ENCODE measurements at regions not wholly inside any gene's neighbourhood (a gene's known extent, or its start where the extent isn't known, plus 50 kb on each side); places are given as distances from the start of the nearest gene placed in this dataset.
"Not testable (repeated sequence)": the region's sequence is repeated elsewhere in the genome, so short reads cannot be mapped to it uniquely, and the experiment has no call there.

DNA sequence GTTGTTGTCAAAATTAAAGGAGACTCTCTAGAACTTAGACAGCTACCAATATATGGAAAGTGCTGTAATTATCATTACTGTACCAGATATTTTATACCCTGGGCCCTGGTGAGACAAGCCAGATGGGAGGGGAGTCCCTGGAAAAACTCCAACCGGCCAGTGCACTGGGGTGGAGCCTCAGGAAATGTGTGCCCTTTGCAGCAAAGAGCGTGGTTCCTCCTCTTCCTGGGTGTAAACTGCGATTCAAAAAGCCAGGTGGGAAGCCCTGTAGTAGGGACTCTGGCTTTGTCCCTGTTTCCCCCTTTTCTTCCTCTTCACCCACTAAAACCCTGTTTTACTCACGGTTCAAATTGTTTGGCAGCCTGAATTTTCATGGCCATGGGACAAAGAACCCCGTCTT is 812.3 kb downstream of the PLA2G4A start:
- no peak for DNase-seq

DNA sequence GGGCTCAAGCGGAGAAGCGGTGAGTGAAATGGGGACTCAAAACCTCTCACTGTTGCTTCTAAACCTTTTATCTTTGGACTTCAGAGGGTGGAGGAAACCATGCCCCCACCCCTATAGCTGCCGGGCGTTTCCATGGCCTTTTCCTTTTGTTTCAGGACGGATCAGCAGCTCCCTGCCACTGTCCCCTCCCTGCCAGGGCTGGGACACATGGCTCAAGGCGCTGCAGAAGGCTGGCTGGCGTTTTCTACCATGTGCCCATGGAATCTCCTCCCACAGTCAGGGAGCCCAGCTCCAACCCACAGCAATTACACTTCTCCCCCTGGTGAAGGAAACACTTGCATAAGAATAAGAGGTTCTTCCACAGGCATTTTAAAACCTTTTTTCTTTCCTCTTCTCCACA is 812.7 kb downstream of the PLA2G4A start:
- DNase-seq, result no peak

DNA sequence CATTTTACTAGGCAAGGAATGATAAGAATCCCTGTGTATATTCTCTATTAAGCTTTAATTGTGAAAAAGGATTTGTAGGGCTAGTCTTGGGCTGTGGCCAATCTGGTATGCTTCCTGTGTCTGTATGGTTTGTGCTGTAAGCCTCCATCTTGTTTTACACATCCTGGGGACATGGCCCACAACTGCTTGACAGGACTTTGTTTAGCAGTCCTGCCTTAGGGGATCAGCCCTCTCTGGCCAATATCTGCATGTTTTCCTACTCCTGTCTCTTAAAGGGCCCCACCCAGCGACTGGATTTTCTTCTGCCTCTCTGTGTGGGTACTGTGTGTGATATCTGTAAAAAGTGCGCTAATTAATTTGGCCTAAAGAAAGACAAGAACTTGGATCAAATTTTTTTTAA is 813.2 kb downstream of the PLA2G4A start:
- no peak for DNase-seq

DNA sequence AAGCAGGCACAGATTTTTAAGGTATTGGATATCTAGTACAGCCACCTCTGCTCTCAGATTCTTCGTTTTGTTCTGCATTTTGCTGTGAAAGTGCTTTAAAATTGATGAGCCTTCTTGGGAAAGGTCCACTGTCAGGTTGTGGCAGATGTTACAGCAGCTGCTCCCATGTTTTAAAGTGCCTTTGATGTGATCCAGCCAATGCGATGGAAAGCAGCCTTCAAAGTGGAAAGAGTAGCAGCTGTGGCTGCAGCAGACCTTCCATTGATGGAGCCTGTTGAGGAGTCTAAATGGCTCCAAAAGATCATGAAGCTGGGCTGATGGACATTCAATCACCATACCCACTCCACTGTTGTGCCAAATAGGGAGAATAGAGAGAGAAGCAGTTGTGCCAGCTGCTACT is 816.9 kb downstream of the PLA2G4A start:
- DNase-seq, result no peak

DNA sequence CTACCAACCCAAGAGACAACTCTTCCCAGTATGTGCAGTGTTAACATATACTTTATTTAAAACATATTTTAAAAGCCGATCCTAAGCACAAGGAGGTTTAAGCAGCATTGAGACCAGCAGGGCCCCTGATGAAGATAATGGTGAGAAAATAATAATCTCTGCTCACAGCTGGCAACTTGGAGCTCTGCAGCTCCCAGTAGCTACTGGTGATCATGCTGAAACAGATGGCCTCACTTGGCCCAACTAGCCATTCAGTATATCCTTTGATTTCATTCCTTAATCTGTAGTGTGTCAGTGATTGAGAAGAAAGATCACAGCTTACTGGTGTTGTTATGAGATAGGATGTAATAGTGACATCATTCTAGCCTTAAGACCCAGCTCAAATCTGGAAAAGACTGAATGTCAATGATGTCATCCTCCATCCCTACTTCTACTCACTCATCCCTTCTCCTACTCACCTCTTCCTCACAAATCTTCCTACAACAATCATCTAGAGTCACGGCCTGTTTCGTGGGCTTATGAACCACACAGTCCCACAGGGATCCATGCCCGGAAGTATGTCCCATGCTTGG is 817.9 kb downstream of the PLA2G4A start:
- DNase-seq, result no peak

DNA sequence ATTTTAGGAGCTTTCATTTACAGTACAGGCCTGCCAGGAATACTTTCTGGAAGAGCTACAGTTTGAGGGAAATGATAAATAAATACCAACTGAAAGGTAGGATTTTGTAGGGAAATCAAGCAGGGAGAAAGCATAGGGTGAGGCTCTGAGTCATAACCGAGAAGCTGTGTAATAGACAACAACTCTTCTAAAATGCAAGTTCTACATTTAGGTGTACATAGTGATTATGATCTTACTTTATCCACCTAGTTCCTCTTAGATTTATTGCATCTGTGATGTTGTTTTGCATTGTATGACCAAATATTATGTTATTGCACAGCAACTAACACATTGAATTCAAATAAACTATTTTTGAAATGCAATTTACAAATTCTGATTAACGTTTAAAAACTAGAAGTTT is 819.3 kb downstream of the PLA2G4A start:
- DNase-seq, result no peak

DNA sequence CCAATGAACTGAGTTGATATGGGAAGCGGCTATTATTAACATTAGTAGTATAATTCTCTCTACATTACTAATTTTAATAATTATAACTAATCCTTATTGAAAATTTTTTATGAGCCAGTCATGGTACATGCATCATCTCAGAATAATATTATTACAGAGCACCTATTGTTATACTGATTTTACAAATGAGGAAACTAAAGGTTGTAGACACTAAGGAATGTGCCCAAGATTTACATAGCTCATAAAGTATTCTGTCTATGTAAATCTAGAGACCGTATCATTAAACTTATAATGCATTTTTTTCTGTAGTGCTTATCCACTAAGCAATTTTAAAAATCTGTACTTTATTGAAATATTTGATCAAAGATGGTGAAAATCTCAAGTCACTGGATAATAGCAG is 825.9 kb downstream of the PLA2G4A start:
- no peak for DNase-seq

DNA sequence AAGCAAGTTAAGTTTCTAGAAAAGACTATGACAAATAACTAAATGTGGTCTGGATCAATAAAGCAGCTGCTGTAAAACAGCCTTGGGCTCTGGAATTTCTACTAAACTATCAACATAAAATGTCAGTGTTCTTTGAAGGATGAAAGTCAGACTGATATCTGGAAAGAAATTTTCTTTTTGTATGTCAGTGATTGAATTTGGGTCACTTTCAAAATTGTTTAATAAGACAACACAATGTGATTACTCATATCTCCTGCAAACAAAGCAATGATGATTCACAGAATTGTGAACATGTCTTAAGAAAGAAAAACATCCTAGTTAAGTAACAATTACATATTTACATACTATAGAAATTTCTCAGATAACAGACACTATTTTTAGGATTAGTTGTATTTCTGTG is 826.4 kb downstream of the PLA2G4A start:
- DNase-seq, result no peak

DNA sequence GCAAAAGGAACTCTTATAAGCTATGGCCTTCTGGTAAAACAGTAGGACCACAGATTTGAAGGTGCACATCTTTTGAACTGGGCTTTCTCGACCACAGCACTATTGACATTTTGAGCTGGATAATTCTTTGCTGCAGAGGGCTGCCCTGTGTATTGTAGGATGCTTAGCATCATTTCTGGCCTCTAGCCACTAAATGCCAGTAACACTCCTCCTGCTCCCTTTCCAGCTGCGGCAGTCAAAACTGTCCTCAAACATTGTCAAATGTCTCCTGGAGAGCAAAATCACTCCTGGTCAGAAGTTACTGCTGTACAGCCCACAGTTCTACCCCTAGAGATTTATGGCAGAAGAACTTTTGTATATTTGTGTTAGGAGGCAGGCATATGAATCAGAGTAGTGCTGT is 836.7 kb downstream of the PLA2G4A start:
- no peak for DNase-seq

DNA sequence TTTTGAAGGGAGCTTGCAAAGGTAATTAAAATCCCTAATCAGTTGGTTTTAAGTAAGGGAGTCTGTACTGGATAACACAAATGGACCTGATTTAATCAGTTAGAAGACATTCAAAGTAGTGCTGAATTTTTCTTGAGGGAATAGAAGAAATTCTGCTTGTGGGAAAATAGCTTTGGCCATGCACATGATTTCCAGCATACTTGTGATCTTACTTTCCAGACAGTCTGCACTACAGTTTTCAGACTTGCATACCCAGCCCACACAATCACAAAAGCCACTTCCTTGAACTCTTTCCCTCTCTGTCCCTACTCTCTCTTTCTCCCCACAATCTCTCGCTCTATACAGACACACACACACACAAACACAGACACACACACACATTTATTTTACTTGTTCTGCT is 852.1 kb downstream of the PLA2G4A start:
- no peak for DNase-seq

DNA sequence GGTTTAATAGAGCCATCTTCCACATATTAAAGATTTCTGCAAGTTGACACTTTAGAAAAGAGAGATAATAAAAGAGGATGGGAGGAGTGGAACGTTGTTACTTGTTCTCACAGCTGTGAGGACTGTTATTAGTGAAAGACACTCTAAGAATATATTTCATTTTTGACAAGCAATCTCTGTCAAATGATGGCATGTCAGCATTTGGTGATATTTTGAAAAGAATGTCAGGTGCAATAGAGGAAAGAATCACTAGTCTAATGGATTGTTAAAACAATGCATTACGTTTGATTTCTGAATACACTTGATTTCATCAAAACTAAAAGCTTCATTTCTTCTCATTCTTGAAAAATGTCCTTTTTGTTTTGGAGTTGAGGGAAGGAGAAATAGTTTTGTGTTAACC is 853.4 kb downstream of the PLA2G4A start:
- no peak for DNase-seq

DNA sequence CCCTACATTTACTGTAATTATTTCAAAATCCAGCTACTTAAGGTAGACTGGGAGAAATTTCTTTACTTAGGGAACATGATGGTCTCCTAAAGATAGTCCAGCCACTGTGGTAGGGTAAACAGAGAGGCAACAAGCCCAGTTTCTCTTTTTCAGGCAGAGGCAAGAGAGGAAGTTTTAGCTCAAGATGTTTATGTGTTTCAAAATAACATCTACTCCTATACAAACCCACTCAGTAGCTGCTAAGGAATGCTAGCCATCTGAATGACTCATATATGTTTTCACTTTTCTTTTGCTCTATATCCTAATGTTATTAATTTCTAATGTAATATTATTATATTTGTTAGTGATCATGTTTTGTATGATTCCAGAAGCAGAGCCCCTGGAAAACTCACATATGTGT is 856.6 kb downstream of the PLA2G4A start:
- DNase-seq, result no peak

DNA sequence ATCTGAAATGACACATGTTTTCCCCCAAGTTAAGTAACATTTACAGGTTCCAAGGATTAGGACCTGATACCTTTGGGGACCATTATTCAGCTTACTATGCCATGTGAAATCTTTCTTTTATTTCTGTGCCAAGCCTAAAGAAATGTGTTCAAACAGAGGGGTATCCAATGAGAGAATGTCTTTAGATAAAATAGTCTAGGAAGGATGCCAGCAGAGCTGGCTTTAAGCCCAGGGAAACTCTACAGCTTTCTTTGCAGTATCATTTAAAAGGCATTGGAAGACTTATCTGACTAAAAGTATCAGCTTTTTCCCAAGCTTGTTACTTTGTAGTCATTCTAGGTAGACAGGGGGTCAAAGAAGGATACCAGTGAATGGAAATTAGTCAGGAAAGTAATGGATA is 860.4 kb downstream of the PLA2G4A start:
- DNase-seq, result no peak

DNA sequence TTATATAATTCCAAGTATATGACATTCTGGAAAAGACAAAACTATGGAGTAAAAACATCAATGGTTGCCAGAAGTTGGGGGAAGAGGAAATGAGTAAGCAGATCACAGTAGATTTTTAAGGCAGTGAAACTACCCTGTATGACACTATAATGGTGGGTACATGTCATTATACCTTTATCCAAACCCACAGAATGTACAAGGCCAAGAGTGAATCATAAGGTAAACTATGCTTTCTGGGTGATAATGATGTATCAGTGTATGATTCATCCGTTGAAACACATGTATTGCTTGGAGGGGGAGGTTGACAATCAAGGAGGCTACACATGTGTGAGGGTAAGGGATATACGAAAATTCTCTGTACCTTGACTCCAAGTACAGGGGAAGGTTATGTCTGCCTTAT is 862.7 kb downstream of the PLA2G4A start:
- no peak for DNase-seq

DNA sequence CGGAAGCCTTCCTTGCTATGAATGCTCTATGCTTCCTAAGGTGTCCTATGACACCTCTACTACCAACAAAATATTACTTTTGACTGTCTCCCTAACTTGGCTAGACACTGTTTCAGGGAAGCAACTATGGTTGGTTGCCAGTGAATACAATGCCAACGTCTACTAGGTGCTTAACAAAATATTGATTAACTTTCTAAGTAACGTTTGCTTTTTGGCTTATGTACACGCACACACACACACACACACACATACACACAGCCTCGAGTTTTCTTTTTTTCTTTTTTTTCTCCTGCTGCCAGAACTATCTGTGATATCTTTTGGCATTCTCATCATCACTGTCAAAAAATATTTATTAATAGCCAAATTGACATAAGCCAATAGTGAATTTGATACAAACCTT is 864.0 kb downstream of the PLA2G4A start:
- no peak for DNase-seq

DNA sequence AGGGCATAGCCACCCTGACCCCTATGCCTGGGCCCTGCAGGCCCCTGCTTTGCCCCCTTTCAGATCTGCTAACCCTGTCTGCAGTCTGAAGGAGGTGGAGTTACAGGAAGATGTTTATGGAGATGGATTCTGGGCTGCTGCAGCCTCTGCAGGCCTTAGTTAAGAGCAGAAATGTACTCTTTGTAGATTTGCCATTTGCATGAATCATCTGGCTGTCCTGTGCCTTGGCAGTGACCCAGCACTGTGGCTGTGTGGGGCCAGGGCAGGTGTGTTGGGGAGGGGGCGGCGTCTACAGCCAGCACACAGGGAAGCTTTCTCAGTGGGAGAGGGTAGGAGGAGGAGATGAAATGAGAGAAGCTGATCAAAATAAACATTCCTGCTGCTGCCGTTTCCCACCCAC is 867.3 kb downstream of the PLA2G4A start:
- DNase-seq, result no peak

DNA sequence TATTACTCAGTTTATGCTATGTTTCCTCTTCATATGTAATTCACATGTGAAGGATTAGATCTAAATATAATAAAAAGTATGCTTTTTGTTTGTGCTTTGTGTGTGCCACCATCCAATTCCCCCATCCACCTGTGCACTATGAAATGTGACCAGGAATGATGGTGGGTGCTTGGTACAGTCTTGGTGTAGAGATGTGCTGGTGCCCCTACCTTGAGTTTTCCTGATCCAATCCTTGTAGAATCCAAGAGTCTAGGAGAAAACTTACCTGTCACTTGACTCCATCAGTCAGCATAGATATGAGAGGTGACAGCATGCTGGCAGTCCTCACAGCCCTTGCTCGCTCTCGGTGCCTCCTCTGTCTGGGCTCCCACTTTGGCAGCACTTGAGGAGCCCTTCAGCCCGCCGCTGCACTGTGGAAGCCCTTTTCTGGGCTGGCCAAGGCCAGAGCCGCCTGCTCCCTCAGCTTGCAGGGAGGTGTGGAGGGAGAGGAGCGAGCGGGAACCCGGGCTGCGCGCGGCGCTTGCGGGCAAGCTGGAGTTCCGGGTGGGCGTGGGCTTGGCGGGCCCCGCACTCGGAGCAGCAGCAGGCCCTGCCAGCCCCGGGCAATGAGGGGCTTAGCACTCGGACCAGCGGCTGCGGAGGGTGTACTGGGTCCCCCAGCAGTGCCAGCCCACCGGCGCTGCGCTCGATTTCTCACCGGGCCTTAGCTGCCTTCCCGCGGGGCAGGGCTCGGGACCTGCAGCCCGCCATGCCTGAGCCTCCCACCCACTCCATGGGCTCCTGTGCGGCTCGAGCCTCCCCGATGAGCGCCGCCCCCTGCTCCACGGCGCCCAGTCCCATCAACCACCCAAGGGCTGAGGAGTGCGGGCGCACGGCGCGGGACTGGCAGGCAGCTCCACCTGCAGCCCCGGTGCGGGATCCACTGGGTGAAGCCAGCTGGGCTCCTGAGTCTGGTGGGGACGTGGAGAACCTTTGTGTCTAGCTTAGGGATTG is 874.7 kb downstream of the PLA2G4A start:
- DNase-seq, result not testable (repeated sequence)

DNA sequence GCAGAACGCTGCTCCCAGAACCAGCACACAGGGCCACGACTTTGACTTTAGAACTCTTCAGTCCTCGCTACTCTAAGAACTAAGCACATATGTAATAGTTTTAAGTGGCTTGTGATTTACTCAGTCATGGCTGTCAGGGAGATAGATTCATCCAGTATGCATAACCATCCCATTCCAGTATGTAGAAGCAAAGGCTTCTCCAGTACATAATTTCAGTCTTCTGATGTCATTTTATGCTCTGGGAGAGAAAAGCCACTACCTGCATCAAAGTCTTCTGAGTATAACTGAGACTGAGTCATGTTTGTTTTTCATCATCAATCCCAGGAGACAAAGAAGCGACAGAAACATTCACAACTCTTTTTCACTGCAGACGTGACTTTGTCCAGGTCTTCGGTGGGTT is 885.7 kb downstream of the PLA2G4A start:
- no peak for DNase-seq

DNA sequence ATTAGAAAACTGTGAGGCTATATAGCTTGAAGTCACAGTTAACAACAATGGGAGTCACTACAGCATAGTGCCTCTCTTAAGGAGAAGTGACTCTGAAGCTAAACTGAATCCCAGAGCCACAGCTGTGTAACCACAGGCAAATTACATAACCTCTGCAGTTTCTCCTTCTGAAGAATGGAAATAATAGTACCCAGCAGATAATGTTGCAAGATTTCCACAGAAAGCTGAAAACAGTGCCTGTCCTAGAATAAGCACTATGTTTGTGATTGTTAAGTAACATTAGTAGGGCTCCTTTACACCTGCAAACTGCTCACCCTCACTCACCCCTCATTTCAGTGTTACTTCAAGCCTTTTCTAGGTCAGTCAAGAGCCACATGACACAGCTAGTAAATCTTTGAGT is 886.7 kb downstream of the PLA2G4A start:
- peak in 1 of 4 experiments; percentile 10 for DNase-seq

DNA sequence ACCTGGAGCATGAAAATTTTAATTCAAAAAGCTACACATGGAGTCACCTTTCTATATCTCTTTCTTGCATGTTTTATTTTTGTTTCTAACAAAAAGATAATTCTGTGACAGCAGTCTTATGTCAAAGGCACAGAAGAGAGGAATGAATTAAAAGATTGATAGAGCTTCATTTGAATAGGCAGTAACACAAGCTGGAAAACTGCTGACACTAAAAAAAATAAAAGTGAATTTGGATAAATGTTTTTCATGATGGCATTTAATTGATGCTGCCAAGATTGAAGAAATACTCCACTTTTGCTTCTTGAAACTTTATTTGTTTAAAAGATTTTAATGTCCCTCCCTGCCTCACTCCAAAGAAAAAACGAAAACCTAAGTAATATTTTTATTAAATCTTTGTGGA is 887.4 kb downstream of the PLA2G4A start:
- DNase-seq, result no peak

DNA sequence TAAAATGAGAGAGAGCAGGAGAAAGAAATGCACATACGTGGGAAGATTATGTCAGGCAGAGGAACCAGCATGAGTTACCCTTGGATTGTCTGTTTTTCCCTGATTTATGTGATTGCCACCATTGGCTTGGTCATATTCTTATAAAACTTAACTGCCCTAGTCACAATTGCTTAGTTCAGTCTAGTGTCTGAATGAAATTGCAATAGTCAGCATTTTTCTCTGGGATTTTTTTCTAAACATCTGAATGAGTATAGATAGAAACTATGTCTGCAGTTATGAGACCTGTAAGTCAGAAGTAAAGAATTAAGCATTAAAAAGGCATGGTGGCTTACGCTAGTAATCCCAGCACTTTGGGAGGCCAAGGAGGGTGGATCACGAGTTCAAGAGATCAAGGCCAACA is 889.8 kb downstream of the PLA2G4A start:
- no peak for DNase-seq

DNA sequence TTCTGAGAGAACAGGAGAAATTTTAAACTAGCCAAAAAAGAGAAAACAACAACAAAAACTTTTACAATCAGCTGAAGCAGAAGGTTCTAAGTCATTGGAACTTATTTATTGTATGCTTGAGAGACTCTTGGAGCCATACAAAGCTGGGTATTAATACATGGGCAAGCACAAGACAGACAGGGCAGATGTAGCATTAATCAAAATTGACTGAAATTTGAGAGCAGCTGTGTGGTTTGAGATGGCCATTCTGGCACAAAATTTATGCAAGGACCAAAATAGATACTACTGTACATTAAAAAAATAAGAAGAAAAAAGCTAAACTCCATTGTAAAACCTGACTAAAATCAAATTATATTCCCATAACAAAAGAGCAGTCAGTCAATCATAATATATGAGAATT is 892.5 kb downstream of the PLA2G4A start:
- no peak for DNase-seq

DNA sequence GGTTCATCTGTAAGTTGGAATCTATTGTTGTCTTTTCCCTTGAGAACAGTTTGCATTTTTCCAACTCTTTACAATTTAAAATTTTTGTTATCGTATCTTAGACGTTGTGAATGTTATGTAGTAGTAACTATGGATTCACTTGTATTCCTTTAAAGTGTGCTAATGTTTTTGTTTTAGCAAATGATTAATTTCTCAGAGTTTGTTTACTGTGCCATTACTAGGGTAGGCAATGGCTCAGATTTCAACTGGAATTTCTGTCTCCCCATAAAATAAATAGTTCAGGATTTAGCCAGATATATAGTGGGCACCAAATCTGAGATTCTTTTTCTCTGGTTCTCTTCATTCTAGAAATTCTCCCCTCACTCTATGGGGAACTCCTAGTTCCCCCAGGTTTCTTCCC is 896.5 kb downstream of the PLA2G4A start:
- DNase-seq, result no peak

DNA sequence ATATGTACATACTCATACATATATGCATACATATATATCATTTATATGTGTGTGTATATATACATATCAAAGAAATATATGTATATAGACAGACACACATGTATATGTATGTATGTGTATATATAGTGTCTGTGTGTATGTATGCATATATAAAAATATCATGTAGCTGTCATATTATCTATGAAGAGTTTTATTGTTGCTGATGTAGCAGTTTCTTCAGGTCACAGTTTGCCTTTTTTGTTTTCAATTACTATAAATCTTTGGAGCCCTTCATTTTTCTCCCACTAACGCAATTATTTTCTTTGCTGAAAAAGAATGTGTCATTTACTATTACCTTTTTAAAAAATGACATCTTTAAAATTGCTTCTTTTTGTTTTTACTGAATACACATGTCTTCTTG is 904.5 kb downstream of the PLA2G4A start:
- no peak for DNase-seq

All from suppressor macrophage (primary cell).